ENCODE measurements at regions not wholly inside any gene's neighbourhood (a gene's known extent, or its start where the extent isn't known, plus 50 kb on each side); places are given as distances from the start of the nearest gene placed in this dataset.
"Not testable (repeated sequence)": the region's sequence is repeated elsewhere in the genome, so short reads cannot be mapped to it uniquely, and the experiment has no call there.

DNA sequence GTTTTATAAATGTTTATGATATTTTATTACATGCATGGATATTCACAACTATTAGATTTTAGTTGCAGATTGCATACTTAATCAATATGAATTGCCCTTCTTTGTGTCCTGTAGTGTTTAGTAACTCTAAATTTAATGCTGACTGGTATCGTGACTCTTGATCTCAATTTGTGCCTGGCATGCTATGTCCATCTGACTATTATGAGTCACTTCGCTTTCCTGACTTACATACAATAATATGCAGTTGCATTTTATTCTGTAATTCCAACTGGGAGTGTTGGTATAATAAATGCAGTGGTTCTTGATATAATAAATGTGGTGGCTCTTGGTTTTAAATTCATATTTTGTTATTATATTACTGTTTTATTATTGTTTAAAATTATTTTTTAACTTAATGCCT lies 277.5 kb downstream of the LIG4 start:
- Mint-ChIP-seq H3K4me1 (ENCODE audit: insufficient read depth, unreplicated experiment) (no peaks in the 10 kb centered on the region), H3K36me3 (ENCODE audit: insufficient read depth, unreplicated experiment) (no peaks in the 10 kb centered on the region), H3K27ac (ENCODE audit: low read depth, unreplicated experiment) (no peak overlapping the region), H3K27me3 (ENCODE audit: insufficient read depth, unreplicated experiment) (no peaks in the 10 kb centered on the region), H3K4me3 (ENCODE audit: unreplicated experiment) (no peak overlapping the region), H3K9me3 (ENCODE audit: unreplicated experiment) (peaks cover 23% of the 10 kb centered on the region)
- CTCF ChIA-PET = no interaction called here
- intact Hi-C loops (cut with micrococcal nuclease) = no loop called here
- peak; percentile 5 for DNase-seq (ENCODE audit: unreplicated experiment)
- no TSS peak for BruUV-seq (replicated peaks)
- no peak for TF ChIP-seq CTCF (IDR thresholded peaks at IDR 0.05; ENCODE audit: unreplicated experiment)
- POLR2A ChIA-PET = no interaction called here

GRCh38 chr13:107931056-107931455 lies 284.3 kb downstream of the LIG4 start:
- no peaks in the 10 kb centered on the region for H3K36me3 Mint-ChIP-seq (ENCODE audit: insufficient read depth, unreplicated experiment)
- no peak for DNase-seq (ENCODE audit: unreplicated experiment)

DNA sequence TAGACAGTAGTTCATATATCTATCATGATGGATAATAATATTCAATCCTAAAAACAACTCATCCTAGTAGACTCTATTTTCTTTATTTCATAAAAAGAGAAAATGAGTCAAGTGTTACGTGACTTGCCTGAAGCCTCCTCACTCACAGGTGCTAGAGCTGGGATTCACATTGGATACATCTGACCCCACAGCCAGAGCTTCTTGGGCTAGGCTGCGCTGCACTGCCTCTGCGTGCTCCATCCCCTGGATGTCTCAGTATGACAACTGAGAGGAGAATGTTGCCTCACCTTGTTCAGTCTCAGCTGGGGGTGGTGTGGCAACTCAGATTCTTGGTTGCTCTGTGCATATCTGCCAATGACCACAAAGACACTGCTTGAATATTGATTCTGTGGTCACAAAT lies 286.6 kb downstream of the LIG4 start:
- ChIA-PET CTCF (no interaction called here), POLR2A (no interaction called here)
- no TSS peak for BruUV-seq (replicated peaks)
- H3K4me1 Mint-ChIP-seq (ENCODE audit: insufficient read depth, unreplicated experiment) = no peaks in the 10 kb centered on the region
- no peak for DNase-seq (ENCODE audit: unreplicated experiment)
- H3K27me3 Mint-ChIP-seq (ENCODE audit: insufficient read depth, unreplicated experiment) = no peaks in the 10 kb centered on the region
- no peaks in the 10 kb centered on the region for H3K36me3 Mint-ChIP-seq (ENCODE audit: insufficient read depth, unreplicated experiment)
- no peak overlapping the region for H3K27ac Mint-ChIP-seq (ENCODE audit: low read depth, unreplicated experiment)
- no peak for TF ChIP-seq CTCF (IDR thresholded peaks at IDR 0.05; ENCODE audit: unreplicated experiment)
- H3K4me3 Mint-ChIP-seq (ENCODE audit: unreplicated experiment) = no peak overlapping the region
- H3K9me3 Mint-ChIP-seq (ENCODE audit: unreplicated experiment) = peaks cover 20% of the 10 kb centered on the region
- intact Hi-C loops (cut with micrococcal nuclease) = no loop called here

More at GRCh38 chr13:107931056-107931455, 284.3 kb downstream of the LIG4 start:
- no peaks in the 10 kb centered on the region for H3K4me1 Mint-ChIP-seq (ENCODE audit: insufficient read depth, unreplicated experiment)
- ChIA-PET CTCF (no interaction called here), POLR2A (no interaction called here)
- no peak for TF ChIP-seq CTCF (IDR thresholded peaks at IDR 0.05; ENCODE audit: unreplicated experiment)
- BruUV-seq (replicated peaks) = no TSS peak
- H3K27ac Mint-ChIP-seq (ENCODE audit: low read depth, unreplicated experiment) = no peak overlapping the region
- no peaks in the 10 kb centered on the region for H3K27me3 Mint-ChIP-seq (ENCODE audit: insufficient read depth, unreplicated experiment)
- intact Hi-C loops (cut with micrococcal nuclease) = no loop called here
- H3K9me3 Mint-ChIP-seq (ENCODE audit: unreplicated experiment) = peaks cover 27% of the 10 kb centered on the region
- H3K4me3 Mint-ChIP-seq (ENCODE audit: unreplicated experiment) = no peak overlapping the region

GRCh38 chr13:107927557-107927956 lies 287.8 kb downstream of the LIG4 start:
- ChIA-PET CTCF (interaction anchor here (0.5 kb wide), 1 partner anchor 722 kb away, joined by 4 read pairs; no protein-coding TSS in a partner anchor), POLR2A (no interaction called here)
- TF ChIP-seq CTCF (IDR thresholded peaks at IDR 0.05; ENCODE audit: unreplicated experiment) = no peak
- intact Hi-C loops (cut with micrococcal nuclease) = no loop called here
- Mint-ChIP-seq H3K27ac (ENCODE audit: low read depth, unreplicated experiment) (no peak overlapping the region), H3K9me3 (ENCODE audit: unreplicated experiment) (peaks cover 18% of the 10 kb centered on the region), H3K36me3 (ENCODE audit: insufficient read depth, unreplicated experiment) (no peaks in the 10 kb centered on the region), H3K4me1 (ENCODE audit: insufficient read depth, unreplicated experiment) (no peaks in the 10 kb centered on the region), H3K27me3 (ENCODE audit: insufficient read depth, unreplicated experiment) (no peaks in the 10 kb centered on the region), H3K4me3 (ENCODE audit: unreplicated experiment) (no peak overlapping the region)
- no peak for DNase-seq (ENCODE audit: unreplicated experiment)
- BruUV-seq (replicated peaks) = no TSS peak

- H3K9me3 Mint-ChIP-seq (ENCODE audit: unreplicated experiment) = peaks cover 14% of the 10 kb centered on the region
- BruUV-seq (replicated peaks); H3K27ac Mint-ChIP-seq (ENCODE audit: low read depth, unreplicated experiment); DNase-seq (ENCODE audit: unreplicated experiment); CTCF ChIA-PET; intact Hi-C loops (cut with micrococcal nuclease); H3K27me3 Mint-ChIP-seq (ENCODE audit: insufficient read depth, unreplicated experiment); H3K4me3 Mint-ChIP-seq (ENCODE audit: unreplicated experiment); POLR2A ChIA-PET; H3K4me1 Mint-ChIP-seq (ENCODE audit: insufficient read depth, unreplicated experiment); H3K36me3 Mint-ChIP-seq (ENCODE audit: insufficient read depth, unreplicated experiment): not testable (repeated sequence)
These were observed 288.8 kb downstream of the LIG4 start for GRCh38 chr13:107926515-107926914.

DNA sequence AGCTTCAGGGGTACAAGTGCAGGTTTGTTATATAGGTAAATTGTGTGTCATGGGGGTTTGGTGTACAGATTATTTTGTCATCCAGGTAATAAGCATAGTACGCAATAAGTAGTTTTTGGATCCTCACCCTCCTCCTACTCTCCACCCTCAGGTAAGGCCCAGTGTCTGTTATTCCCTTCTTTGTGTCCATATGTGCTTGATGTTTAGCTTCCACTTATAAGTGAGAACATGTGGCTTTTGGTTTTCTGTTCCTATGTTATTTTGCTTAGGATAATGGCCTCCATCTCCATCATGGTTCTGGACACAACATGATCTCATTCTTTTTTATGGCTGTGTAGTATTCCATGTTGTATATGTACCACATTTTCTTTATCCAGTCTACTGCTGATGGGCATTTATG lies 298.4 kb downstream of the LIG4 start:
- H3K27me3 Mint-ChIP-seq (ENCODE audit: insufficient read depth, unreplicated experiment); DNase-seq (ENCODE audit: unreplicated experiment); H3K4me1 Mint-ChIP-seq (ENCODE audit: insufficient read depth, unreplicated experiment); CTCF ChIA-PET; H3K36me3 Mint-ChIP-seq (ENCODE audit: insufficient read depth, unreplicated experiment); H3K27ac Mint-ChIP-seq (ENCODE audit: low read depth, unreplicated experiment); H3K4me3 Mint-ChIP-seq (ENCODE audit: unreplicated experiment); POLR2A ChIA-PET; BruUV-seq (replicated peaks); intact Hi-C loops (cut with micrococcal nuclease): not testable (repeated sequence)
- H3K9me3 Mint-ChIP-seq (ENCODE audit: unreplicated experiment) = peaks cover 20% of the 10 kb centered on the region

All from MCF 10A (cell line).